Astrocyte of the spinal cord (primary cell): ENCODE measurements at regions not wholly inside any gene's neighbourhood (a gene's known extent, or its start where the extent isn't known, plus 50 kb on each side); places are given as distances from the start of the nearest gene placed in this dataset.

Experiments
- DNase-seq: peaks from one replicate; pipeline ENCODE4 v3.0.0; 2011; ENCODE audit warnings: low read depth, low spot score
- H3K4me3 ChIP-seq: 2 replicates; pipeline ENCODE4 v1.5.1; 2011; ENCODE audit warnings: low read depth, mild to moderate bottlenecking, low read length, moderate library complexity
- in situ Hi-C: cut with HindIII; loops from 2 replicates; pipeline ENCODE4 v1.10.0; 2017; ENCODE audit warnings: low sequenced_read_pairs
- TF ChIP-seq, protein P1 (sequence below): IDR thresholded peaks from 2 replicates; pipeline ENCODE4 v1.5.1; 2012; ENCODE audit warnings: low read depth, mild to moderate bottlenecking, low read length, inconsistent platforms

DNA sequence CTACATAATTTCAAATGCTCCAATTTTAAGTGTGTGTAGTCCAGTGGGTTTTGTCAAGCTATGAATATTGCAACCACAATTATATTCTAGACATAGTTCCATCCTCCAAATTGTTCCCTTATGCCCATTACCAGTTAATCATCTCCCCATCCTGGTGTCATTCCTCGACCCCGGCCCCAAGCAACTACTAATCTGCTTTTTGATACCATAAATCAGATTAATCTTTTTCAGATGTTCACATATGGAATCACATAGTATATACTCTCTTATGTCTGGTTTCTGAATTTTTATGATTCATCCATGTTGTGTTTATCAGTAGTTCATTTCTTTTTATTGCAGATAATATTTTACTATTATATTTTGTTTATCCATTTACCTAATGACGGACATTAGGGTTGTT lies 148.4 kb upstream of the RORB start:
- in situ Hi-C loops: no loop called here
- no peak overlapping the region for H3K4me3 ChIP-seq
- TF ChIP-seq, protein P1, sequence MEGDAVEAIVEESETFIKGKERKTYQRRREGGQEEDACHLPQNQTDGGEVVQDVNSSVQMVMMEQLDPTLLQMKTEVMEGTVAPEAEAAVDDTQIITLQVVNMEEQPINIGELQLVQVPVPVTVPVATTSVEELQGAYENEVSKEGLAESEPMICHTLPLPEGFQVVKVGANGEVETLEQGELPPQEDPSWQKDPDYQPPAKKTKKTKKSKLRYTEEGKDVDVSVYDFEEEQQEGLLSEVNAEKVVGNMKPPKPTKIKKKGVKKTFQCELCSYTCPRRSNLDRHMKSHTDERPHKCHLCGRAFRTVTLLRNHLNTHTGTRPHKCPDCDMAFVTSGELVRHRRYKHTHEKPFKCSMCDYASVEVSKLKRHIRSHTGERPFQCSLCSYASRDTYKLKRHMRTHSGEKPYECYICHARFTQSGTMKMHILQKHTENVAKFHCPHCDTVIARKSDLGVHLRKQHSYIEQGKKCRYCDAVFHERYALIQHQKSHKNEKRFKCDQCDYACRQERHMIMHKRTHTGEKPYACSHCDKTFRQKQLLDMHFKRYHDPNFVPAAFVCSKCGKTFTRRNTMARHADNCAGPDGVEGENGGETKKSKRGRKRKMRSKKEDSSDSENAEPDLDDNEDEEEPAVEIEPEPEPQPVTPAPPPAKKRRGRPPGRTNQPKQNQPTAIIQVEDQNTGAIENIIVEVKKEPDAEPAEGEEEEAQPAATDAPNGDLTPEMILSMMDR: no peak
- DNase-seq: no peak

DNA sequence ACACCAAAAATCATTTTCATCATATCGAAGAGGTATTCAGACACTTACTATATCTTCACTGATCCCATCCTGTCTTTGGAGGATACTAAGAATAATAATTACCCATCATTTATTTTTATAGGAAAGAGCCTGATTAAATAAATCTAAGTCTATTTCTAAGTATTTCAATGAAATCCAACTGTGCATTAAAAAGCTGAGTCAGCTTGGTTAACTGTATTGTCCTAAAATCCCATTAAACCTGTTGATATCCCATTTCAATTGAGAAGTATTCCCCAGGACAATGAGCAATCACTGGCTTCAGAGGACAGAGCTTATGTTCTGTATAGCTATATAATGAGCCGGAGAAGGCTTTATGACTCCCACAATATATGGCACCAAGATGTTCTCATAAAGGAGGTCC lies 142.0 kb upstream of the RORB start:
- no peak for DNase-seq
- in situ Hi-C loops: no loop called here
- no peak overlapping the region for H3K4me3 ChIP-seq
- TF ChIP-seq, protein P1: no peak

DNA sequence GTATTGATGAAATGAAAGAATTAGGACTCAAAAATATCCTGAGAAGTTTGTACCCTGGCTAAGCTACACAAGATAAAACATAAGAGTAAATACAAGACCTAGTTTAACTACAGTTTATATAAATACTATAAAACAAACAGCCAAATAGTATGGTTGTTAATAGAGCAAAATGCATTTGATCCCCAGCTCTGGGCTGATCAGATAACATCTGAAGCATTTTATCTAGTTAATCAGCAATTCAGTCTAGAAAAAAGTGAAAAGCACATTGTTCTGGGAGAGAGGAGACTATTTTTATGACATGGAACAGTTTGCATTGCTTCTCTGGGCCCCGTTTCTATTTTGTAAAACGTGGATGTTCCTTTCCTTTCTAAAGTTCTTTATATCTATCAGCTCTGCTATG lies 139.6 kb upstream of the RORB start:
- TF ChIP-seq, protein P1: no peak
- in situ Hi-C loops: no loop called here
- H3K4me3 ChIP-seq: no peak overlapping the region
- no peak for DNase-seq

DNA sequence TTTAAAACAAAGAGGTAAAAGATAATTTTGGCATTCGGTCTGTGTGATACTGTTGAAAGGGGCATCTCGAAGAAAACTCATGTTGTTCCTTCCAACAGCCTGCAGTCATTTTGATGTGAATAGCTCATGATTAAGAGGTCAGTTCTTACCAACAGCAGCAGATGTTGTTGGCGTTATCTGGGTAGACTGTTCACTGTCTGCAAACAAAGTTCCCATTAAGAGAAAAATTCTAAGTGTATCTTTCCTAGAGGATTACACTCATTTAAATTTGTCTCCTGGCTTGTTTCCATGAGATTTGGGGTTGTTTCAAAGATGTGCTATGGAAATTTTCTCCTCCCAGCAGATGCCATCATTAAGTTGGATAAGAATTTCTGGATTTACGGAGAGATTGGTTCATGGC lies 138.2 kb upstream of the RORB start:
- TF ChIP-seq, protein P1: no peak
- no peak overlapping the region for H3K4me3 ChIP-seq
- in situ Hi-C loops: no loop called here
- DNase-seq: no peak

DNA sequence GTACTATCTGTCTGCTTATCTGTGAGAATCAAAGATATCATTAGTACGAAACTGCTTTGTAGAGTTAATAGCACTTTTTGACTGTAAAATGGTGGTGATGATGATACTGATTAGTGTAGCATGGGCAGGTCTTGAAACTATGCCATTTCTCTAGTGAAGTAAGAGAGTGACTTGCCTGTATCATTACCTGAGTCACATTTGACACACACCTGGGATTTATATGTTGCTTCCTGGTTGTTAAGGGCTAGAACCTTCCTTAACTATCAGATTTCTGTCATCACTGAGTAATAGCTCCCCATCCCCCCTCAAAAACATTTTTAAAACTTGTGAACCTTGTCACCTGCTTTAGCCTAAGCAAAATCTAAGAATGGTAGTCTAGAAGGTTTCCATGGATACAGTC lies 135.6 kb upstream of the RORB start:
- H3K4me3 ChIP-seq: no peak overlapping the region
- in situ Hi-C loops: no loop called here
- no peak for DNase-seq
- TF ChIP-seq, protein P1: no peak

DNA sequence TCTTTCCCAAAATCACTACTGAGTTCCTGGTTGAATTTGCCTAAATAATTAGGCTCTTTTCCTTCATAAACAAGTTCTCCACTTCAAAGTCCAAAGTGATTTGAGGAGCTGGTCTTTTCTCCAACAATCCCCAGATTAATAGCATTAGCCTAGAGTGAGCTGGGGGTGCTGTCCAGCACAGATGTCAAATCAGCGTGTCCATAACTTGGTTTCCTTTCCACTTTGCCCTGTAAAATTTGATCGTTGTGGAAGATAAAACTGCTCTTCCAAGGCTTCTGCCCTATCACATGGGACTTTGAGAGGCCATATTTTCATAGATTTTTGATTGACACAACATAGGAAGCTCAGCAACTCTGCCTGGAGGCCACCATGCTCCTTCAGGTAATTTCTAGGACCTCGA lies 134.7 kb upstream of the RORB start:
- DNase-seq: no peak
- no peak overlapping the region for H3K4me3 ChIP-seq
- TF ChIP-seq, protein P1: no peak
- in situ Hi-C loops: no loop called here

DNA sequence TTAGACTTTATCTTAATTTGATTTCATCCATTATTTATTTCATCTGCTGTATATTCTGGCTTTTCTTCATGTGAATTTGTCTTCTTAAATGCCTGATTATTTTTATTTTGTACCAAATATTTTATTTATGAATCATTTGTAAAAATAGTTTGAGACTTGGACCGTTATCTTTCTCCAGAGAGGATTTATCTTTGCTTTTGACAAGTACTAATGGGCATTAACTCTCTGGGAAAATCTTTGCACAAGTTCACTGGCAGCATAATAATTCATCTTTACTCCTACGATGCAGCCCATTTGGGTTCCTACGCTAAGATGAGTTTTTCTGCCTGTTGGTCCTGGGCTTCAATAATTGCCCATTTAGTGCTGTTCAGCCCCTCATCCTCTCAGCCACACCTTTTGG lies 131.0 kb upstream of the RORB start:
- no peak for DNase-seq
- TF ChIP-seq, protein P1: no peak
- in situ Hi-C loops: no loop called here
- H3K4me3 ChIP-seq: no peak overlapping the region
